ENCODE measurements at regions not wholly inside any gene's neighbourhood (a gene's known extent, or its start where the extent isn't known, plus 50 kb on each side); places are given as distances from the start of the nearest gene placed in this dataset.
A peak's percentile ranks its signal among the peaks of the same experiment; 100 is the strongest.

- Histone ChIP-seq H3K27ac (no peak overlapping the region), H3K9me3 (replicated peaks in 1 of 3) (peaks cover 0 to 3% (median 0%) of the 10 kb centered on the region in 3 donors), H3K27me3 (no peaks in the 10 kb centered on the region), H3K4me1 (replicated peaks in 1 of 2) (no peaks in the 10 kb centered on the region), H3K4me3 (no peak overlapping the region), H3K36me3 (replicated peaks in 1 of 2) (no peaks in the 10 kb centered on the region)
- no peak for DNase-seq
- TF ChIP-seq CTCF (IDR thresholded peaks at IDR 0.05) (no peak), POLR2A (IDR thresholded peaks at IDR 0.05) (no peak)
- WGBS, 4 donors: 73 to 90% (median 79%) methylated on average over 1 of the region's 1 CpG
- intact Hi-C loops (cut with DNase I): loop anchor here in 1 of 2 donors (10.0 kb wide), 1 partner anchor 278 kb away; no protein-coding TSS in a partner anchor
Observed at GRCh38 chr4:114062499-114062898, 83.1 kb upstream of the ARSJ start.

GRCh38 chr4:114072781-114073180 lies 93.3 kb upstream of the ARSJ start:
- intact Hi-C loops (cut with DNase I): loop anchor here in 1 of 2 donors (10.0 kb wide), 2 partner anchors 128 to 678 kb away; no protein-coding TSS in a partner anchor
- 68 to 83% (median 71%) methylated on average over 1 of the region's 1 CpG for WGBS, 4 donors
- no peak overlapping the region for H3K4me3 ChIP-seq

GRCh38 chr4:114076899-114077570 lies 97.6 kb upstream of the ARSJ start:
- Histone ChIP-seq H3K27me3 (no peaks in the 10 kb centered on the region), H3K4me3 (no peak overlapping the region), H3K9me3 (replicated peaks in 1 of 3) (no peaks in the 10 kb centered on the region), H3K36me3 (replicated peaks in 1 of 2) (no peaks in the 10 kb centered on the region), H3K27ac (no peak overlapping the region), H3K4me1 (replicated peaks in 1 of 2) (no peaks in the 10 kb centered on the region)
- WGBS, 4 donors: 77 to 100% (median 93%) methylated on average over 1 of the region's 1 CpG
- TF ChIP-seq POLR2A (IDR thresholded peaks at IDR 0.05): no peak
- TF ChIP-seq CTCF (IDR thresholded peaks at IDR 0.05): no peak
- intact Hi-C loops (cut with DNase I): loop anchor here in 1 of 2 donors (10.0 kb wide), 2 partner anchors 132 to 682 kb away; no protein-coding TSS in a partner anchor
- no peak for DNase-seq

More at GRCh38 chr4:114072781-114073180, 93.3 kb upstream of the ARSJ start:
- Histone ChIP-seq H3K36me3 (replicated peaks in 1 of 2) (no peaks in the 10 kb centered on the region), H3K27ac (no peak overlapping the region), H3K4me1 (replicated peaks in 1 of 2) (no peaks in the 10 kb centered on the region), H3K9me3 (replicated peaks in 1 of 3) (no peaks in the 10 kb centered on the region), H3K27me3 (no peaks in the 10 kb centered on the region)
- TF ChIP-seq POLR2A (IDR thresholded peaks at IDR 0.05) (no peak), CTCF (IDR thresholded peaks at IDR 0.05) (no peak)
- no peak for DNase-seq

GRCh38 chr4:114077610-114078009 lies 98.2 kb upstream of the ARSJ start:
- intact Hi-C loops (cut with DNase I): loop anchor here in 1 of 2 donors (10.0 kb wide), 2 partner anchors 133 to 683 kb away; no protein-coding TSS in a partner anchor
- H3K27me3 ChIP-seq: no peaks in the 10 kb centered on the region
- no peaks in the 10 kb centered on the region for H3K9me3 ChIP-seq (replicated peaks in 1 of 3)
- H3K4me3 ChIP-seq: no peak overlapping the region
- H3K36me3 ChIP-seq (replicated peaks in 1 of 2): no peaks in the 10 kb centered on the region
- H3K4me1 ChIP-seq (replicated peaks in 1 of 2): no peaks in the 10 kb centered on the region
- peak in 4 of 7 donors; percentile 24 to 50 (median 30) for DNase-seq
- TF ChIP-seq POLR2A (IDR thresholded peaks at IDR 0.05) (no peak), CTCF (IDR thresholded peaks at IDR 0.05) (no peak)
- no peak overlapping the region for H3K27ac ChIP-seq

Measured in adrenal gland (tissue), 9 donors.